ENCODE measurements at regions not wholly inside any gene's neighbourhood (a gene's known extent, or its start where the extent isn't known, plus 50 kb on each side); places are given as distances from the start of the nearest gene placed in this dataset.

GRCh38 chr2:48105848-48106247 is 199.6 kb upstream of the FBXO11 start (continued):
- TF ChIP-seq, protein P1, sequence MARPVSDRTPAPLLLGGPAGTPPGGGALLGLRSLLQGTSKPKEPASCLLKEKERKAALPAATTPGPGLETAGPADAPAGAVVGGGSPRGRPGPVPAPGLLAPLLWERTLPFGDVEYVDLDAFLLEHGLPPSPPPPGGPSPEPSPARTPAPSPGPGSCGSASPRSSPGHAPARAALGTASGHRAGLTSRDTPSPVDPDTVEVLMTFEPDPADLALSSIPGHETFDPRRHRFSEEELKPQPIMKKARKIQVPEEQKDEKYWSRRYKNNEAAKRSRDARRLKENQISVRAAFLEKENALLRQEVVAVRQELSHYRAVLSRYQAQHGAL (CRISPR knock-in tag; IDR thresholded peaks at IDR 0.05; ENCODE audit: not compliant biosample characterization) = no peak
- no peak for TF ChIP-seq ZNF552 (CRISPR knock-in tag; IDR thresholded peaks at IDR 0.05; ENCODE audit: borderline replicate concordance)
- no peak for TF ChIP-seq ZNF142 (CRISPR knock-in tag; IDR thresholded peaks at IDR 0.05)
- no peak for TF ChIP-seq ZNF891 (CRISPR knock-in tag; IDR thresholded peaks at IDR 0.05)
- TF ChIP-seq GATA4 (IDR thresholded peaks at IDR 0.05; ENCODE audit: borderline replicate concordance, low read depth) = no peak
- no peak for TF ChIP-seq GFI1 (CRISPR knock-in tag; IDR thresholded peaks at IDR 0.05; ENCODE audit: borderline replicate concordance)
- 0 out of 2 replicates have a peak, but pooled peaks have one; percentile 36 for TF ChIP-seq ZNF724P (CRISPR knock-in tag; IDR thresholded peaks at IDR 0.05; ENCODE audit: borderline replicate concordance)
- no peak for TF ChIP-seq SMARCE1 (IDR thresholded peaks at IDR 0.05; ENCODE audit: borderline replicate concordance)
- no peak for TF ChIP-seq TP53 (CRISPR knock-in tag; conservative IDR thresholded peaks at IDR 0.05)
- no peak for TF ChIP-seq ZNF136 (CRISPR knock-in tag; IDR thresholded peaks at IDR 0.05; ENCODE audit: low read depth)
- TF ChIP-seq ZNF296 (CRISPR knock-in tag; conservative IDR thresholded peaks at IDR 0.05) = no peak
- TF ChIP-seq, protein P2, sequence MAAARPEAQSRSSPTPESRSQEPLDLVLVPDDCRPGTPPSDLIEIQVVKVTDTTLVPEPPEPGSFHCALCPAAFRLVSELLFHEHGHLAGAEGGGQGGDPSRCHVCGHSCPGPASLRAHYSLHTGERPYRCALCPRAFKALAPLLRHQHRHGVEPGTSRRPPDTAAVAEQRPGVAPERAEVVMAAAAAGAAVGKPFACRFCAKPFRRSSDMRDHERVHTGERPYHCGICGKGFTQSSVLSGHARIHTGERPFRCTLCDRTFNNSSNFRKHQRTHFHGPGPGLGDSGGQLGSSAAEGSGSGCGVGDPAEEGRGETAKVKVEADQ (CRISPR knock-in tag; IDR thresholded peaks at IDR 0.05; ENCODE audit: borderline replicate concordance) = no peak
- no peak for TF ChIP-seq RAD51 (IDR thresholded peaks at IDR 0.05; ENCODE audit: borderline replicate concordance)
- no peak for TF ChIP-seq ZNF614 (CRISPR knock-in tag; IDR thresholded peaks at IDR 0.05; ENCODE audit: borderline replicate concordance)
- TF ChIP-seq, protein P3, sequence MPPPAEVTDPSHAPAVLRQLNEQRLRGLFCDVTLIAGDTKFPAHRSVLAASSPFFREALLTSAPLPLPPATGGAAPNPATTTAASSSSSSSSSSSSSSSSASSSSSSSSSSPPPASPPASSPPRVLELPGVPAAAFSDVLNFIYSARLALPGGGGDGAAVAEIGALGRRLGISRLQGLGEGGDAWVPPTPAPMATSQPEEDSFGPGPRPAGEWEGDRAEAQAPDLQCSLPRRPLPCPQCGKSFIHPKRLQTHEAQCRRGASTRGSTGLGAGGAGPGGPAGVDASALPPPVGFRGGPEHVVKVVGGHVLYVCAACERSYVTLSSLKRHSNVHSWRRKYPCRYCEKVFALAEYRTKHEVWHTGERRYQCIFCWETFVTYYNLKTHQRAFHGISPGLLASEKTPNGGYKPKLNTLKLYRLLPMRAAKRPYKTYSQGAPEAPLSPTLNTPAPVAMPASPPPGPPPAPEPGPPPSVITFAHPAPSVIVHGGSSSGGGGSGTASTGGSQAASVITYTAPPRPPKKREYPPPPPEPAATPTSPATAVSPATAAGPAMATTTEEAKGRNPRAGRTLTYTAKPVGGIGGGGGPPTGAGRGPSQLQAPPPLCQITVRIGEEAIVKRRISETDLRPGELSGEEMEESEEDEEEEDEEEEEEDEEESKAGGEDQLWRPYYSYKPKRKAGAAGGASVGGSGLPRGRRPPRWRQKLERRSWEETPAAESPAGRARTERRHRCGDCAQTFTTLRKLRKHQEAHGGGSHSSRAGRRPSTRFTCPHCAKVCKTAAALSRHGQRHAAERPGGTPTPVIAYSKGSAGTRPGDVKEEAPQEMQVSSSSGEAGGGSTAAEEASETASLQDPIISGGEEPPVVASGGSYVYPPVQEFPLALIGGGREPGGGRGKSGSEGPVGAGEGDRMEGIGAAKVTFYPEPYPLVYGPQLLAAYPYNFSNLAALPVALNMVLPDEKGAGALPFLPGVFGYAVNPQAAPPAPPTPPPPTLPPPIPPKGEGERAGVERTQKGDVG (CRISPR knock-in tag; IDR thresholded peaks at IDR 0.05; ENCODE audit: borderline replicate concordance) = no peak
- no peak for TF ChIP-seq KDM3A (CRISPR knock-in tag; IDR thresholded peaks at IDR 0.05; ENCODE audit: low read depth)
- no peak for TF ChIP-seq IKZF4 (CRISPR knock-in tag; IDR thresholded peaks at IDR 0.05; ENCODE audit: borderline replicate concordance, low read depth, not compliant biosample characterization)
- no peak for TF ChIP-seq GATAD2A (CRISPR knock-in tag; IDR thresholded peaks at IDR 0.05)
- TF ChIP-seq, protein P4, sequence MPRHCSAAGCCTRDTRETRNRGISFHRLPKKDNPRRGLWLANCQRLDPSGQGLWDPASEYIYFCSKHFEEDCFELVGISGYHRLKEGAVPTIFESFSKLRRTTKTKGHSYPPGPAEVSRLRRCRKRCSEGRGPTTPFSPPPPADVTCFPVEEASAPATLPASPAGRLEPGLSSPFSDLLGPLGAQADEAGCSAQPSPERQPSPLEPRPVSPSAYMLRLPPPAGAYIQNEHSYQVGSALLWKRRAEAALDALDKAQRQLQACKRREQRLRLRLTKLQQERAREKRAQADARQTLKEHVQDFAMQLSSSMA (CRISPR knock-in tag; IDR thresholded peaks at IDR 0.05) = 0 out of 2 replicates have a peak, but pooled peaks have one; percentile 12
